ENCODE measurements at regions not wholly inside any gene's neighbourhood (a gene's known extent, or its start where the extent isn't known, plus 50 kb on each side); places are given as distances from the start of the nearest gene placed in this dataset.
A peak's percentile ranks its signal among the peaks of the same experiment; 100 is the strongest.

DNA sequence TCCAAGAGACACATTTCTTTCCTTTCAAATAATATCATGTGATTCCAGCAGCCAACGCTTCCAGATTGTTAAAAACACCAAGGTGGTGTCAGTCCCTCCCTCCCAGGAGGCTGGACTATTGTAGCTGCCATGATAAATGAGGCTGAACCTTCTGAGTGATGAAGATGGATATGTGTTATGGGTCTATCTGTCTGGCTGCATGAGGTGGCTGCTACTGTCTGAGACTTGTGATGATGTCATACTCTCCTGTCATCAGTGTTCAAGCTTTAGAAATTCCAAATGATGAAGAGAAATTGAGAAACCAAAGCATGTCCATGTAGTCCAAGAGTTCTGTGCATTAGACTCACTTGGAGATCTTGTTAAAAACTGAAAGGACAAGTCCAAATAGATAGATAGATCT is 683.0 kb downstream of the NTRK3 start:
- Histone ChIP-seq H3K4me3 (replicated peaks in 1 of 3; ENCODE audit: insufficient read depth in 1 of 3, low read depth in 2 of 3, low read length in 3 of 3) (no peak overlapping the region), H3K27me3 (ENCODE audit: control insufficient read depth in 1 of 2, insufficient read depth in 2 of 2, low read length in 2 of 2) (no peaks in the 10 kb centered on the region), H3K9me3 (ENCODE audit: low read length) (peaks cover 68% of the 10 kb centered on the region), H3K79me2 (ENCODE audit: insufficient read depth, low read length) (no peaks in the 10 kb centered on the region), H3K9ac (ENCODE audit: insufficient read depth, low read depth, low read length) (no peak overlapping the region), H4K20me1 (ENCODE audit: insufficient read depth, low read length) (no peaks in the 10 kb centered on the region), H2AFZ (ENCODE audit: low read length) (no peak overlapping the region), H3K36me3 (replicated peaks in 1 of 2; ENCODE audit: control insufficient read depth in 1 of 2, insufficient read depth in 2 of 2, low read length in 2 of 2) (no peaks in the 10 kb centered on the region), H3K4me2 (ENCODE audit: low read depth, low read length) (no peak overlapping the region), H3K27ac (ENCODE audit: extremely low read length, insufficient read depth, low read length) (no peak overlapping the region), H3K4me1 (ENCODE audit: insufficient read depth, low read length) (no peaks in the 10 kb centered on the region)
- intact Hi-C loops (cut with micrococcal nuclease; ENCODE audit: unreplicated experiment), result no loop called here
- 3% methylated on average over 1 of the region's 1 CpG for WGBS (ENCODE audit: low lambda C conversion rate)
- no peak for ATAC-seq
- in situ Hi-C loops (cut with HindIII; ENCODE audit: extremely low pct_ligation_motif_present, low pct_unique_long_range_greater_than_20kb), result no loop called here
- no peak for DNase-seq (ENCODE audit: low spot score)
- ChIA-PET CTCF (ENCODE audit: low intra/inter-chr PET ratio, low total read pairs) (no interaction called here), POLR2A (no interaction called here)
- FAIRE-seq, result no peak
- TF ChIP-seq ATF7 (IDR thresholded peaks at IDR 0.05), result peak; percentile 85
- no peak for TF ChIP-seq ATF7 (CRISPR knock-in tag; IDR thresholded peaks at IDR 0.05)
- no peak for TF ChIP-seq ZNF30 (CRISPR knock-in tag; IDR thresholded peaks at IDR 0.05)
- TF ChIP-seq CREB1 (IDR thresholded peaks at IDR 0.05), result peak; percentile 67
- TF ChIP-seq CREB1 (CRISPR knock-in tag; IDR thresholded peaks at IDR 0.05), result no peak
- no TSS peak for BruUV-seq (replicated peaks)

DNA sequence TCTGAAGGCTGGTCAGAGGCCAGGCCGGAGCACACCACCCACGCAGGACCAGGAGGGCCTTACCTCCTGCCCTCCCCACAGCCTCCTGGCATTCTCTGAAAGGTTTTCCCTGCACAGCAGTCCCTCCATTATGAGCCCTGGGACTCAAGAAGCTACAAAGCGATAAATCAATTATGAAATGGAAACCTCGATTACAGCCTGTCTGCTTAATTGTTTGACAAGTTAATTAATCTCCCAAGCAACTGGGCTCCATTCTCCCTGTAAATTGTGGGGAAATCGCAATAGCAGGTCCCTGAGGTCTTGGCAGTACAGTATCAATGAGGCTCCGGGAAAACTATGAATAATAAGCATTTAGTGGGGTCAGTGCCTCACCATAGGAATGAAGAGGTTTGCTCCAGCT is 683.5 kb downstream of the NTRK3 start:
- no peaks in the 10 kb centered on the region for H3K4me1 ChIP-seq (ENCODE audit: insufficient read depth, low read length)
- H3K27ac ChIP-seq (ENCODE audit: extremely low read length, insufficient read depth, low read length), result no peak overlapping the region
- H3K4me2 ChIP-seq (ENCODE audit: low read depth, low read length), result no peak overlapping the region
- CTCF ChIA-PET (ENCODE audit: low intra/inter-chr PET ratio, low total read pairs), result no interaction called here
- no peaks in the 10 kb centered on the region for H3K79me2 ChIP-seq (ENCODE audit: insufficient read depth, low read length)
- intact Hi-C loops (cut with micrococcal nuclease; ENCODE audit: unreplicated experiment), result no loop called here
- DNase-seq (ENCODE audit: low spot score) (no peak), FAIRE-seq (no peak), ATAC-seq (no peak)
- no peak overlapping the region for H2AFZ ChIP-seq (ENCODE audit: low read length)
- in situ Hi-C loops (cut with HindIII; ENCODE audit: extremely low pct_ligation_motif_present, low pct_unique_long_range_greater_than_20kb), result no loop called here
- no peaks in the 10 kb centered on the region for H3K27me3 ChIP-seq (ENCODE audit: control insufficient read depth in 1 of 2, insufficient read depth in 2 of 2, low read length in 2 of 2)
- POLR2A ChIA-PET, result no interaction called here
- WGBS (ENCODE audit: low lambda C conversion rate), result 19% methylated on average over 6 of the region's 6 CpGs
- H4K20me1 ChIP-seq (ENCODE audit: insufficient read depth, low read length), result no peaks in the 10 kb centered on the region
- no peak overlapping the region for H3K9ac ChIP-seq (ENCODE audit: insufficient read depth, low read depth, low read length)
- no TSS peak for BruUV-seq (replicated peaks)
- peaks cover 68% of the 10 kb centered on the region for H3K9me3 ChIP-seq (ENCODE audit: low read length)
- no peak overlapping the region for H3K4me3 ChIP-seq (replicated peaks in 1 of 3; ENCODE audit: insufficient read depth in 1 of 3, low read depth in 2 of 3, low read length in 3 of 3)
- no peaks in the 10 kb centered on the region for H3K36me3 ChIP-seq (replicated peaks in 1 of 2; ENCODE audit: control insufficient read depth in 1 of 2, insufficient read depth in 2 of 2, low read length in 2 of 2)
- TF ChIP-seq, protein P1, sequence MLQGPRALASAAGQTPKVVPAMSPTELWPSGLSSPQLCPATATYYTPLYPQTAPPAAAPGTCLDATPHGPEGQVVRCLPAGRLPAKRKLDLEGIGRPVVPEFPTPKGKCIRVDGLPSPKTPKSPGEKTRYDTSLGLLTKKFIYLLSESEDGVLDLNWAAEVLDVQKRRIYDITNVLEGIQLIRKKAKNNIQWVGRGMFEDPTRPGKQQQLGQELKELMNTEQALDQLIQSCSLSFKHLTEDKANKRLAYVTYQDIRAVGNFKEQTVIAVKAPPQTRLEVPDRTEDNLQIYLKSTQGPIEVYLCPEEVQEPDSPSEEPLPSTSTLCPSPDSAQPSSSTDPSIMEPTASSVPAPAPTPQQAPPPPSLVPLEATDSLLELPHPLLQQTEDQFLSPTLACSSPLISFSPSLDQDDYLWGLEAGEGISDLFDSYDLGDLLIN (CRISPR knock-in tag; IDR thresholded peaks at IDR 0.05; ENCODE audit: borderline replicate concordance), result no peak
- TF ChIP-seq ZNF12 (CRISPR knock-in tag; IDR thresholded peaks at IDR 0.05) (no peak), ELF1 (CRISPR knock-in tag; IDR thresholded peaks at IDR 0.05) (no peak)
- TF ChIP-seq, protein P2, sequence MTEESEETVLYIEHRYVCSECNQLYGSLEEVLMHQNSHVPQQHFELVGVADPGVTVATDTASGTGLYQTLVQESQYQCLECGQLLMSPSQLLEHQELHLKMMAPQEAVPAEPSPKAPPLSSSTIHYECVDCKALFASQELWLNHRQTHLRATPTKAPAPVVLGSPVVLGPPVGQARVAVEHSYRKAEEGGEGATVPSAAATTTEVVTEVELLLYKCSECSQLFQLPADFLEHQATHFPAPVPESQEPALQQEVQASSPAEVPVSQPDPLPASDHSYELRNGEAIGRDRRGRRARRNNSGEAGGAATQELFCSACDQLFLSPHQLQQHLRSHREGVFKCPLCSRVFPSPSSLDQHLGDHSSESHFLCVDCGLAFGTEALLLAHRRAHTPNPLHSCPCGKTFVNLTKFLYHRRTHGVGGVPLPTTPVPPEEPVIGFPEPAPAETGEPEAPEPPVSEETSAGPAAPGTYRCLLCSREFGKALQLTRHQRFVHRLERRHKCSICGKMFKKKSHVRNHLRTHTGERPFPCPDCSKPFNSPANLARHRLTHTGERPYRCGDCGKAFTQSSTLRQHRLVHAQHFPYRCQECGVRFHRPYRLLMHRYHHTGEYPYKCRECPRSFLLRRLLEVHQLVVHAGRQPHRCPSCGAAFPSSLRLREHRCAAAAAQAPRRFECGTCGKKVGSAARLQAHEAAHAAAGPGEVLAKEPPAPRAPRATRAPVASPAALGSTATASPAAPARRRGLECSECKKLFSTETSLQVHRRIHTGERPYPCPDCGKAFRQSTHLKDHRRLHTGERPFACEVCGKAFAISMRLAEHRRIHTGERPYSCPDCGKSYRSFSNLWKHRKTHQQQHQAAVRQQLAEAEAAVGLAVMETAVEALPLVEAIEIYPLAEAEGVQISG (CRISPR knock-in tag; IDR thresholded peaks at IDR 0.05), result no peak
- TF ChIP-seq, protein P3, sequence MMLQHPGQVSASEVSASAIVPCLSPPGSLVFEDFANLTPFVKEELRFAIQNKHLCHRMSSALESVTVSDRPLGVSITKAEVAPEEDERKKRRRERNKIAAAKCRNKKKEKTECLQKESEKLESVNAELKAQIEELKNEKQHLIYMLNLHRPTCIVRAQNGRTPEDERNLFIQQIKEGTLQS (CRISPR knock-in tag; IDR thresholded peaks at IDR 0.05), result no peak

Data from HepG2 (cell line).